ENCODE measurements at regions not wholly inside any gene's neighbourhood (a gene's known extent, or its start where the extent isn't known, plus 50 kb on each side); places are given as distances from the start of the nearest gene placed in this dataset.

GRCh38 chr13:111642156-111642767, 321.8 kb downstream of the TEX29 start (continued):
- no peak for TF ChIP-seq ATF2 (CRISPR knock-in tag; IDR thresholded peaks at IDR 0.05; ENCODE audit: borderline replicate concordance, low read depth)
- TF ChIP-seq, protein P1, sequence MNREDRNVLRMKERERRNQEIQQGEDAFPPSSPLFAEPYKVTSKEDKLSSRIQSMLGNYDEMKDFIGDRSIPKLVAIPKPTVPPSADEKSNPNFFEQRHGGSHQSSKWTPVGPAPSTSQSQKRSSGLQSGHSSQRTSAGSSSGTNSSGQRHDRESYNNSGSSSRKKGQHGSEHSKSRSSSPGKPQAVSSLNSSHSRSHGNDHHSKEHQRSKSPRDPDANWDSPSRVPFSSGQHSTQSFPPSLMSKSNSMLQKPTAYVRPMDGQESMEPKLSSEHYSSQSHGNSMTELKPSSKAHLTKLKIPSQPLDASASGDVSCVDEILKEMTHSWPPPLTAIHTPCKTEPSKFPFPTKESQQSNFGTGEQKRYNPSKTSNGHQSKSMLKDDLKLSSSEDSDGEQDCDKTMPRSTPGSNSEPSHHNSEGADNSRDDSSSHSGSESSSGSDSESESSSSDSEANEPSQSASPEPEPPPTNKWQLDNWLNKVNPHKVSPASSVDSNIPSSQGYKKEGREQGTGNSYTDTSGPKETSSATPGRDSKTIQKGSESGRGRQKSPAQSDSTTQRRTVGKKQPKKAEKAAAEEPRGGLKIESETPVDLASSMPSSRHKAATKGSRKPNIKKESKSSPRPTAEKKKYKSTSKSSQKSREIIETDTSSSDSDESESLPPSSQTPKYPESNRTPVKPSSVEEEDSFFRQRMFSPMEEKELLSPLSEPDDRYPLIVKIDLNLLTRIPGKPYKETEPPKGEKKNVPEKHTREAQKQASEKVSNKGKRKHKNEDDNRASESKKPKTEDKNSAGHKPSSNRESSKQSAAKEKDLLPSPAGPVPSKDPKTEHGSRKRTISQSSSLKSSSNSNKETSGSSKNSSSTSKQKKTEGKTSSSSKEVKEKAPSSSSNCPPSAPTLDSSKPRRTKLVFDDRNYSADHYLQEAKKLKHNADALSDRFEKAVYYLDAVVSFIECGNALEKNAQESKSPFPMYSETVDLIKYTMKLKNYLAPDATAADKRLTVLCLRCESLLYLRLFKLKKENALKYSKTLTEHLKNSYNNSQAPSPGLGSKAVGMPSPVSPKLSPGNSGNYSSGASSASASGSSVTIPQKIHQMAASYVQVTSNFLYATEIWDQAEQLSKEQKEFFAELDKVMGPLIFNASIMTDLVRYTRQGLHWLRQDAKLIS (CRISPR knock-in tag; IDR thresholded peaks at IDR 0.05; ENCODE audit: borderline replicate concordance), result no peak
- no peak for TF ChIP-seq GTF2I (CRISPR knock-in tag; conservative IDR thresholded peaks at IDR 0.05)
- TF ChIP-seq PRRX2 (CRISPR knock-in tag; IDR thresholded peaks at IDR 0.05), result no peak
- TF ChIP-seq, protein P2, sequence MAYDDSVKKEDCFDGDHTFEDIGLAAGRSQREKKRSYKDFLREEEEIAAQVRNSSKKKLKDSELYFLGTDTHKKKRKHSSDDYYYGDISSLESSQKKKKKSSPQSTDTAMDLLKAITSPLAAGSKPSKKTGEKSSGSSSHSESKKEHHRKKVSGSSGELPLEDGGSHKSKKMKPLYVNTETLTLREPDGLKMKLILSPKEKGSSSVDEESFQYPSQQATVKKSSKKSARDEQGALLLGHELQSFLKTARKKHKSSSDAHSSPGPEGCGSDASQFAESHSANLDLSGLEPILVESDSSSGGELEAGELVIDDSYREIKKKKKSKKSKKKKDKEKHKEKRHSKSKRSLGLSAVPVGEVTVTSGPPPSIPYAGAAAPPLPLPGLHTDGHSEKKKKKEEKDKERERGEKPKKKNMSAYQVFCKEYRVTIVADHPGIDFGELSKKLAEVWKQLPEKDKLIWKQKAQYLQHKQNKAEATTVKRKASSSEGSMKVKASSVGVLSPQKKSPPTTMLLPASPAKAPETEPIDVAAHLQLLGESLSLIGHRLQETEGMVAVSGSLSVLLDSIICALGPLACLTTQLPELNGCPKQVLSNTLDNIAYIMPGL (CRISPR knock-in tag; IDR thresholded peaks at IDR 0.05), result no peak
- TF ChIP-seq, protein P3, sequence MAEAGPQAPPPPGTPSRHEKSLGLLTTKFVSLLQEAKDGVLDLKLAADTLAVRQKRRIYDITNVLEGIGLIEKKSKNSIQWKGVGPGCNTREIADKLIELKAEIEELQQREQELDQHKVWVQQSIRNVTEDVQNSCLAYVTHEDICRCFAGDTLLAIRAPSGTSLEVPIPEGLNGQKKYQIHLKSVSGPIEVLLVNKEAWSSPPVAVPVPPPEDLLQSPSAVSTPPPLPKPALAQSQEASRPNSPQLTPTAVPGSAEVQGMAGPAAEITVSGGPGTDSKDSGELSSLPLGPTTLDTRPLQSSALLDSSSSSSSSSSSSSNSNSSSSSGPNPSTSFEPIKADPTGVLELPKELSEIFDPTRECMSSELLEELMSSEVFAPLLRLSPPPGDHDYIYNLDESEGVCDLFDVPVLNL (CRISPR knock-in tag; IDR thresholded peaks at IDR 0.05; ENCODE audit: borderline replicate concordance, low read depth), result no peak
- TF ChIP-seq, protein P4, sequence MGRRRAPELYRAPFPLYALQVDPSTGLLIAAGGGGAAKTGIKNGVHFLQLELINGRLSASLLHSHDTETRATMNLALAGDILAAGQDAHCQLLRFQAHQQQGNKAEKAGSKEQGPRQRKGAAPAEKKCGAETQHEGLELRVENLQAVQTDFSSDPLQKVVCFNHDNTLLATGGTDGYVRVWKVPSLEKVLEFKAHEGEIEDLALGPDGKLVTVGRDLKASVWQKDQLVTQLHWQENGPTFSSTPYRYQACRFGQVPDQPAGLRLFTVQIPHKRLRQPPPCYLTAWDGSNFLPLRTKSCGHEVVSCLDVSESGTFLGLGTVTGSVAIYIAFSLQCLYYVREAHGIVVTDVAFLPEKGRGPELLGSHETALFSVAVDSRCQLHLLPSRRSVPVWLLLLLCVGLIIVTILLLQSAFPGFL (CRISPR knock-in tag; IDR thresholded peaks at IDR 0.05; ENCODE audit: borderline replicate concordance), result no peak
- no peak for TF ChIP-seq STAT6 (CRISPR knock-in tag; conservative IDR thresholded peaks at IDR 0.05; ENCODE audit: low read depth)
- TF ChIP-seq, protein P5, sequence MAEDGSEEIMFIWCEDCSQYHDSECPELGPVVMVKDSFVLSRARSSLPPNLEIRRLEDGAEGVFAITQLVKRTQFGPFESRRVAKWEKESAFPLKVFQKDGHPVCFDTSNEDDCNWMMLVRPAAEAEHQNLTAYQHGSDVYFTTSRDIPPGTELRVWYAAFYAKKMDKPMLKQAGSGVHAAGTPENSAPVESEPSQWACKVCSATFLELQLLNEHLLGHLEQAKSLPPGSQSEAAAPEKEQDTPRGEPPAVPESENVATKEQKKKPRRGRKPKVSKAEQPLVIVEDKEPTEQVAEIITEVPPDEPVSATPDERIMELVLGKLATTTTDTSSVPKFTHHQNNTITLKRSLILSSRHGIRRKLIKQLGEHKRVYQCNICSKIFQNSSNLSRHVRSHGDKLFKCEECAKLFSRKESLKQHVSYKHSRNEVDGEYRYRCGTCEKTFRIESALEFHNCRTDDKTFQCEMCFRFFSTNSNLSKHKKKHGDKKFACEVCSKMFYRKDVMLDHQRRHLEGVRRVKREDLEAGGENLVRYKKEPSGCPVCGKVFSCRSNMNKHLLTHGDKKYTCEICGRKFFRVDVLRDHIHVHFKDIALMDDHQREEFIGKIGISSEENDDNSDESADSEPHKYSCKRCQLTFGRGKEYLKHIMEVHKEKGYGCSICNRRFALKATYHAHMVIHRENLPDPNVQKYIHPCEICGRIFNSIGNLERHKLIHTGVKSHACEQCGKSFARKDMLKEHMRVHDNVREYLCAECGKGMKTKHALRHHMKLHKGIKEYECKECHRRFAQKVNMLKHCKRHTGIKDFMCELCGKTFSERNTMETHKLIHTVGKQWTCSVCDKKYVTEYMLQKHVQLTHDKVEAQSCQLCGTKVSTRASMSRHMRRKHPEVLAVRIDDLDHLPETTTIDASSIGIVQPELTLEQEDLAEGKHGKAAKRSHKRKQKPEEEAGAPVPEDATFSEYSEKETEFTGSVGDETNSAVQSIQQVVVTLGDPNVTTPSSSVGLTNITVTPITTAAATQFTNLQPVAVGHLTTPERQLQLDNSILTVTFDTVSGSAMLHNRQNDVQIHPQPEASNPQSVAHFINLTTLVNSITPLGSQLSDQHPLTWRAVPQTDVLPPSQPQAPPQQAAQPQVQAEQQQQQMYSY (CRISPR knock-in tag; IDR thresholded peaks at IDR 0.05), result no peak
- TF ChIP-seq JAZF1 (CRISPR knock-in tag; IDR thresholded peaks at IDR 0.05), result no peak

Measured in WTC11 (cell line).